ENCODE measurements at regions not wholly inside any gene's neighbourhood (a gene's known extent, or its start where the extent isn't known, plus 50 kb on each side); places are given as distances from the start of the nearest gene placed in this dataset.

- FAIRE-seq = no peak
- ATAC-seq = no peak
- intact Hi-C loops (cut with micrococcal nuclease; ENCODE audit: unreplicated experiment) = no loop called here
- BruUV-seq (replicated peaks) = no TSS peak
- no peaks in the 10 kb centered on the region for H4K20me1 ChIP-seq (ENCODE audit: insufficient read depth, low read length)
- no peak overlapping the region for H3K9ac ChIP-seq (ENCODE audit: insufficient read depth, low read depth, low read length)
- ChIA-PET POLR2A (no interaction called here), CTCF (ENCODE audit: low intra/inter-chr PET ratio, low total read pairs) (no interaction called here)
- H3K4me3 ChIP-seq (replicated peaks in 1 of 3; ENCODE audit: insufficient read depth in 1 of 3, low read depth in 2 of 3, low read length in 3 of 3) = no peak overlapping the region
- no peak for DNase-seq (ENCODE audit: low spot score)
- no peak overlapping the region for H3K27ac ChIP-seq (ENCODE audit: extremely low read length, insufficient read depth, low read length)
- H2AFZ ChIP-seq (ENCODE audit: low read length) = no peak overlapping the region
- H3K36me3 ChIP-seq (replicated peaks in 1 of 2; ENCODE audit: control insufficient read depth in 1 of 2, insufficient read depth in 2 of 2, low read length in 2 of 2) = no peaks in the 10 kb centered on the region
- H3K4me2 ChIP-seq (ENCODE audit: low read depth, low read length) = no peak overlapping the region
- no peaks in the 10 kb centered on the region for H3K9me3 ChIP-seq (ENCODE audit: low read length)
- no peaks in the 10 kb centered on the region for H3K79me2 ChIP-seq (ENCODE audit: insufficient read depth, low read length)
- no peak for TF ChIP-seq REXO4 (CRISPR knock-in tag; IDR thresholded peaks at IDR 0.05; ENCODE audit: borderline replicate concordance)
- no peak for TF ChIP-seq ZNF333 (CRISPR knock-in tag; IDR thresholded peaks at IDR 0.05; ENCODE audit: borderline replicate concordance)
- no peak for TF ChIP-seq ZFP62 (CRISPR knock-in tag; IDR thresholded peaks at IDR 0.05)
- TF ChIP-seq KDM2A (CRISPR knock-in tag; IDR thresholded peaks at IDR 0.05; ENCODE audit: borderline replicate concordance, low read depth) = no peak
- TF ChIP-seq YEATS4 (CRISPR knock-in tag; IDR thresholded peaks at IDR 0.05; ENCODE audit: borderline replicate concordance) = no peak
- no peak for TF ChIP-seq UBTF (CRISPR knock-in tag; IDR thresholded peaks at IDR 0.05)
- 26% methylated on average over 10 of the region's 11 CpGs for WGBS (ENCODE audit: low lambda C conversion rate)
- in situ Hi-C loops (cut with HindIII; ENCODE audit: extremely low pct_ligation_motif_present, low pct_unique_long_range_greater_than_20kb) = no loop called here
- H3K27me3 ChIP-seq (ENCODE audit: control insufficient read depth in 1 of 2, insufficient read depth in 2 of 2, low read length in 2 of 2) = peaks cover 0 to 3% of the 10 kb centered on the region in 2 experiments; a peak in 1 of 5 replicates
- peaks cover 27% of the 10 kb centered on the region for H3K4me1 ChIP-seq (ENCODE audit: insufficient read depth, low read length)
These were observed 144.3 kb downstream of the MIS18A start for GRCh38 chr21:32134441-32135130.
